Loucy (cell line): ENCODE measurements at regions not wholly inside any gene's neighbourhood (a gene's known extent, or its start where the extent isn't known, plus 50 kb on each side); places are given as distances from the start of the nearest gene placed in this dataset.

ENCODE experiments used
- EZH2phosphoT487 ChIP-seq: fragments of 200-600 bp; IDR thresholded peaks from 2 replicates; pipeline ENCODE4 v1.6.1; 2018; ENCODE audit warnings: antibody characterized with exemption, mild to moderate bottlenecking, moderate library complexity, borderline replicate concordance
- TF ChIP-seq, protein P1 (sequence below): fragments of 200-600 bp; sonication (generic); conservative IDR thresholded peaks from 2 replicates; pipeline ENCODE4 v1.5.1; 2014; ENCODE audit warnings: mild to moderate bottlenecking, antibody characterized with exemption, low read length

DNA sequence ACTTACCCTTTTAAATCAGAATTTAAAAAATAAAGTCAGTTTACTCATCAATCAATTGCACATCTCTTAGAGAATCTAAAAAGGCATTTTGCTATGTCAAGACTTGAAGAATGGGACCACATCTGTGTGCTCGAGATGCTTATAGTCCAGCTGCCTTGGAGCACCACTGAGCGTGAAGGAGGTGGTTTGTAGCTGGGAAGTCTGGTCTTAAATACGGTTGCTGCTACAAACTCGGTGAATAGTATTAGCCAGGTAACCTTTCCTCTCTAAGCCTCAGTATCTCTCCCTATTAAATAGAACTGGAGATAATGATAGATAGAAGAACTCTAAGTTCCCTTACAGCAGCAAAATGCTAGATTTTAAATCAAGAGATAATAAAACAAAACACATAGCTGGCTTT lies 289.7 kb downstream of the TRIB2 start:
- TF ChIP-seq, protein P1, sequence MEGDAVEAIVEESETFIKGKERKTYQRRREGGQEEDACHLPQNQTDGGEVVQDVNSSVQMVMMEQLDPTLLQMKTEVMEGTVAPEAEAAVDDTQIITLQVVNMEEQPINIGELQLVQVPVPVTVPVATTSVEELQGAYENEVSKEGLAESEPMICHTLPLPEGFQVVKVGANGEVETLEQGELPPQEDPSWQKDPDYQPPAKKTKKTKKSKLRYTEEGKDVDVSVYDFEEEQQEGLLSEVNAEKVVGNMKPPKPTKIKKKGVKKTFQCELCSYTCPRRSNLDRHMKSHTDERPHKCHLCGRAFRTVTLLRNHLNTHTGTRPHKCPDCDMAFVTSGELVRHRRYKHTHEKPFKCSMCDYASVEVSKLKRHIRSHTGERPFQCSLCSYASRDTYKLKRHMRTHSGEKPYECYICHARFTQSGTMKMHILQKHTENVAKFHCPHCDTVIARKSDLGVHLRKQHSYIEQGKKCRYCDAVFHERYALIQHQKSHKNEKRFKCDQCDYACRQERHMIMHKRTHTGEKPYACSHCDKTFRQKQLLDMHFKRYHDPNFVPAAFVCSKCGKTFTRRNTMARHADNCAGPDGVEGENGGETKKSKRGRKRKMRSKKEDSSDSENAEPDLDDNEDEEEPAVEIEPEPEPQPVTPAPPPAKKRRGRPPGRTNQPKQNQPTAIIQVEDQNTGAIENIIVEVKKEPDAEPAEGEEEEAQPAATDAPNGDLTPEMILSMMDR, result no peak
- TF ChIP-seq EZH2phosphoT487, result no peak
